ENCODE measurements at regions not wholly inside any gene's neighbourhood (a gene's known extent, or its start where the extent isn't known, plus 50 kb on each side); places are given as distances from the start of the nearest gene placed in this dataset.

DNA sequence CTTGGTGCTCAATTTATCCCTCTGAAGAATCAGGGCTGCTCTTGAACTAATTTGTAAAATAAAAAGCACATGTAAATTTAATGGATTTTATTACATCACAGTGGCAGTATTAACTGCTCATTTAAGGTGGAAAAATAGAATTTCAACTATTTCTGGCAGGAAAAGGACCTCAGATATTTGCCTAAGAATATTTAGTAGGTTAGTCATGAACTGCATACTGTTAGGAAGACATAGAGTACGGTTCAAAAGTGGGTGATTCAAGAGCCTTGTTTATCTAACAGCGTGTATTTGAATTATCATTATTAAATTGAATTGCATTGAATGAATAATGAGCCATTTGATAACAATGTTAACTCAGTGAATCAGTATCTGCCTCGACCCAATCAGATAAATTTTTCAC, 248.8 kb upstream of the PBX1 start:
- Histone ChIP-seq H3K4me3 (no peak overlapping the region), H3K27me3 (no peaks in the 10 kb centered on the region), H3K4me1 (replicated peaks in 1 of 2) (no peaks in the 10 kb centered on the region), H3K36me3 (replicated peaks in 1 of 2) (no peaks in the 10 kb centered on the region), H3K9me3 (replicated peaks in 1 of 3) (no peaks in the 10 kb centered on the region), H3K27ac (no peak overlapping the region)
- DNase-seq: no peak
- intact Hi-C loops (cut with DNase I): no loop called here
- no peak for TF ChIP-seq POLR2A (IDR thresholded peaks at IDR 0.05)
- TF ChIP-seq, protein P1, sequence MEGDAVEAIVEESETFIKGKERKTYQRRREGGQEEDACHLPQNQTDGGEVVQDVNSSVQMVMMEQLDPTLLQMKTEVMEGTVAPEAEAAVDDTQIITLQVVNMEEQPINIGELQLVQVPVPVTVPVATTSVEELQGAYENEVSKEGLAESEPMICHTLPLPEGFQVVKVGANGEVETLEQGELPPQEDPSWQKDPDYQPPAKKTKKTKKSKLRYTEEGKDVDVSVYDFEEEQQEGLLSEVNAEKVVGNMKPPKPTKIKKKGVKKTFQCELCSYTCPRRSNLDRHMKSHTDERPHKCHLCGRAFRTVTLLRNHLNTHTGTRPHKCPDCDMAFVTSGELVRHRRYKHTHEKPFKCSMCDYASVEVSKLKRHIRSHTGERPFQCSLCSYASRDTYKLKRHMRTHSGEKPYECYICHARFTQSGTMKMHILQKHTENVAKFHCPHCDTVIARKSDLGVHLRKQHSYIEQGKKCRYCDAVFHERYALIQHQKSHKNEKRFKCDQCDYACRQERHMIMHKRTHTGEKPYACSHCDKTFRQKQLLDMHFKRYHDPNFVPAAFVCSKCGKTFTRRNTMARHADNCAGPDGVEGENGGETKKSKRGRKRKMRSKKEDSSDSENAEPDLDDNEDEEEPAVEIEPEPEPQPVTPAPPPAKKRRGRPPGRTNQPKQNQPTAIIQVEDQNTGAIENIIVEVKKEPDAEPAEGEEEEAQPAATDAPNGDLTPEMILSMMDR (IDR thresholded peaks at IDR 0.05): no peak
- WGBS, 4 donors: 44 to 63% (median 55%) methylated on average over 3 of the region's 3 CpGs

DNA sequence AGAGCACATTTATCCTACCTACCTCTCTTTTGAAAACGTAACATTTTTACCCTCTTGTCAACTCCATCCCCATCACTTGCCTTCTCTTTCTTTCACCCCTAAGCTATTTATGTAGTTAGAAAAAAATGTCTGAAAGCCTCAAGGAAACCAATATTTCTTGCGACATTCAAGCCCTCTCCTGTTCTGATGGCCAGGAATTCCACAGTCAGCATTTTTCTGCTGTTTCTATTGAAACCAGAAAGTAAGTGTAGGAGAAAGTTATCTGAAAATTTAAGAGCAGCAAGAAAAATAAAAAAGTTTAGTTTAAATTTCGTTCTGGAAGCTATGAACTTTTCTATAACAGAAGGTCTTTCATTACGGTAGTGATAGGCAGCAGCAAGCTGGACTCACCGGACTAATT, 247.6 kb upstream of the PBX1 start:
- Histone ChIP-seq H3K36me3 (replicated peaks in 1 of 2) (no peaks in the 10 kb centered on the region), H3K9me3 (replicated peaks in 1 of 3) (no peaks in the 10 kb centered on the region), H3K27me3 (no peaks in the 10 kb centered on the region), H3K4me1 (replicated peaks in 1 of 2) (no peaks in the 10 kb centered on the region), H3K27ac (no peak overlapping the region), H3K4me3 (no peak overlapping the region)
- no peak for DNase-seq
- intact Hi-C loops (cut with DNase I): no loop called here
- TF ChIP-seq, protein P1 (IDR thresholded peaks at IDR 0.05): no peak
- no peak for TF ChIP-seq POLR2A (IDR thresholded peaks at IDR 0.05)
- 49 to 60% (median 57%) methylated on average over 5 of the region's 5 CpGs for WGBS, 4 donors

DNA sequence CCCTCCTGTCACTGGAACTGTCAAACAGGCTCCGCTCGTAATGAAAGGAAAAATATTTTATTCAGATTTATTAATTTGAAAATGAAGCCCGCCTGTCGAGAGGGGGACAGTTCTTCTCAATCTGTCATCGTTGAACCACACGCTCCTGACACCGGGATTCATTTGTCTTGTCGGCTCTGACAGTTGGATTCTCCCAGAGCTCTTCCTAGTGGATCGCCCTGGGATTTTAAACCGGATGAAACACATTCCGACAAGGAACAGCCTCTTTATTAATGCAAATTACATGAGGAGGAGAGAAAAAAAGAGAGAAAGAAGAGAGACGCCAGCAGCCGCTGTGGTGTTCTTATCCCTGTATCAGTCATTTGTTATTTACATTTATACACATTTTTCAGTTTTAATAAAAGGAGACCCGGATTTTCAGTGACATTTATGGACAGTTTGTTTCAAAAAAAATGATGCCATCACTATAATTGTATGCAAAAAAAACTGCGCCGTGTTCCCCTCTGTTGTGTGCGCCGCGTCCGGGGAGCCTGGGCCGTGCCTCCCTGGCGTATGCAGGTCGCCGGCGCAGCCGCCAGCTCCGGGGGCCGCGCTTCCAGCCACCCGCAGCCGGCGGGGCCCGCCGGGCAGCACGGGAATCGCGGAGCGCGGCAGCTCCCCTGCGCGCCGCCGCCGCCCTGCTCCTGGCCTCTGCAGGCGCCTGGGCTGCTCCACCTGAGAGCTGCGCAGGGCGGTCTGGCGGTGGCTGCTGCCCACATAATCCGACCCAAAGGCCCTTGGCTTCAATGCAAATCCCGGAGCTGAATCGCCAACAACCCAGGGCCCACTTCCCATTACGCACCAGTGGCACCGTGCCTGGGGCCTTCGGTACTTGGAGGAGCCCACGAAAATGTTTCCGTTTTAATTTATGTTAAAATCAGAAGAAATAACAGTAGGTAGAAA, 237.9 kb upstream of the PBX1 start:
- peak overlapping the region in 2 of 5 donors; percentile 49 to 55 for H3K27ac ChIP-seq
- 4 to 7% (median 5%) methylated on average over 39 to 56 of the region's 56 CpGs for WGBS, 4 donors
- DNase-seq: peak; percentile 36 to 71 (median 65)

DNA sequence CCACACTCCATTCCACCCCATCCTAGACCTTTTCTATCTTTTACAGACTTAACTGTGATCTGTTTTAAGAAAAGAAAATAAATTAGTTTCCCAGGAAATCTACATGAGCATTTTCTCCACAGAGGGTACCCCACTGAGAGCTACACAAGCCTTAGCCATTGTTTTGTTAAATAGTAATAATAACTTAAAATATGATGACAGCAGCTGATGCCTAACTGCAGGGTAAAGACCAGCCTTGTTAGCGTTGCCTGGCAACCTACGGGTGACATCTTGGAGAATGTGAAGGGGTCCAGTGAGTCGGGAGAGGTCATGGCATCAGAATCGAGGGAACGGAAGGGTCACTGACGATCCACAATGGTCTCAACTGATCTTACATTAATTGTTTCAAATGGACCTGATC, 233.2 kb upstream of the PBX1 start:
- no peak overlapping the region for H3K27ac ChIP-seq
- intact Hi-C loops (cut with DNase I): no loop called here

More for the DNA sequence above, 237.9 kb upstream of the PBX1 start:
- TF ChIP-seq, protein P1 (IDR thresholded peaks at IDR 0.05): no peak
- no peak for TF ChIP-seq POLR2A (IDR thresholded peaks at IDR 0.05)
- Histone ChIP-seq H3K27me3 (no peaks in the 10 kb centered on the region), H3K9me3 (replicated peaks in 1 of 3) (no peaks in the 10 kb centered on the region), H3K4me1 (replicated peaks in 1 of 2) (peaks cover 0 to 7% of the 10 kb centered on the region in 2 donors), H3K36me3 (replicated peaks in 1 of 2) (no peaks in the 10 kb centered on the region), H3K4me3 (peak overlapping the region in 3 of 4 donors; percentile 26 to 64 (median 33))
- intact Hi-C loops (cut with DNase I): no loop called here

More for the DNA sequence above, 233.2 kb upstream of the PBX1 start:
- H3K27me3 ChIP-seq: no peaks in the 10 kb centered on the region
- H3K36me3 ChIP-seq (replicated peaks in 1 of 2): no peaks in the 10 kb centered on the region
- H3K4me1 ChIP-seq (replicated peaks in 1 of 2): peaks cover 0 to under 1% of the 10 kb centered on the region in 2 donors
- no peak for DNase-seq
- 77 to 89% (median 84%) methylated on average over 6 of the region's 6 CpGs for WGBS, 4 donors
- no peak for TF ChIP-seq POLR2A (IDR thresholded peaks at IDR 0.05)
- TF ChIP-seq, protein P1 (IDR thresholded peaks at IDR 0.05): no peak
- H3K4me3 ChIP-seq: no peak overlapping the region
- H3K9me3 ChIP-seq (replicated peaks in 1 of 3): no peaks in the 10 kb centered on the region
